OCI-LY1 (cell line): ENCODE measurements at regions not wholly inside any gene's neighbourhood (a gene's known extent, or its start where the extent isn't known, plus 50 kb on each side); places are given as distances from the start of the nearest gene placed in this dataset.

Source experiments
- EZH2 ChIP-seq: fragments of 200-600 bp; sonication (generic), shearing (Covaris generic); IDR thresholded peaks from 2 replicates; pipeline ENCODE4 v1.8.0; 2017; ENCODE audit warnings: borderline replicate concordance, mixed run types, mild to moderate bottlenecking, antibody characterized with exemption, low read length, moderate library complexity, mixed read lengths
- TF ChIP-seq, protein P1 (sequence below): fragments of 200-600 bp; sonication (generic), shearing (Covaris generic); IDR thresholded peaks from 2 replicates; pipeline ENCODE4 v1.5.1; 2017; ENCODE audit warnings: mild to moderate bottlenecking, antibody characterized with exemption, low read length, moderate library complexity, mixed read lengths

DNA sequence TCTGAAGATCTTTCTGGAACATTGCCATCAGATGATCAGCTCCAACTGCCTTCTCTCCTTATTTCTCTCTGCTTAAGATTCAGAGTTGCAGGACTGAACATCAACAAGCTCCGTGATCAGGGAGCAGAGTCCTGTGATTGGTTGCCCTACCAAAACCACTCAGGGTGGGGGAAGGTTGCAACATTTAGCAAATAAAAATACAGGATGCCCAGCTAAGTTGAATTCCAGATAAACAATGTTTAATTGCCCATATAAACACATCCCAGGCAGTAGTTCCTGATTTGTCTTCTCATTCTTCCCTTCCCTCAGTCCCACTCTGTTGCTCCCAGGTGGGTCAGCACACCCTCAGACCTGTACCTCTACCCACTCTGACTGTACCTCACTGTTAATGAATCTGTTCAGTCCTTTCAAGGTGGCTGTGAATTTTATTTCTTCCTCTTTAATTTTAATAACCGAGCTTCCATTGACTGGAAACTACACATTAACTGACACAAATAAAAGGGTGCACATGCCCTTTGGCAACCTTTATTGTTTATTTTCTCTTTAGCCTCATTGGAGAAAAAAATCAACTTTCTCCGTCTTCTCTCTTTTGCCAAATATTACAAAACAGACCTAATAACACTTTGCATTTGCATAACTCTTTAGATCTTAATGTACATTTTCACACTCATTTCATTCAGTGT, 167.1 kb upstream of the PKDCC start:
- TF ChIP-seq, protein P1, sequence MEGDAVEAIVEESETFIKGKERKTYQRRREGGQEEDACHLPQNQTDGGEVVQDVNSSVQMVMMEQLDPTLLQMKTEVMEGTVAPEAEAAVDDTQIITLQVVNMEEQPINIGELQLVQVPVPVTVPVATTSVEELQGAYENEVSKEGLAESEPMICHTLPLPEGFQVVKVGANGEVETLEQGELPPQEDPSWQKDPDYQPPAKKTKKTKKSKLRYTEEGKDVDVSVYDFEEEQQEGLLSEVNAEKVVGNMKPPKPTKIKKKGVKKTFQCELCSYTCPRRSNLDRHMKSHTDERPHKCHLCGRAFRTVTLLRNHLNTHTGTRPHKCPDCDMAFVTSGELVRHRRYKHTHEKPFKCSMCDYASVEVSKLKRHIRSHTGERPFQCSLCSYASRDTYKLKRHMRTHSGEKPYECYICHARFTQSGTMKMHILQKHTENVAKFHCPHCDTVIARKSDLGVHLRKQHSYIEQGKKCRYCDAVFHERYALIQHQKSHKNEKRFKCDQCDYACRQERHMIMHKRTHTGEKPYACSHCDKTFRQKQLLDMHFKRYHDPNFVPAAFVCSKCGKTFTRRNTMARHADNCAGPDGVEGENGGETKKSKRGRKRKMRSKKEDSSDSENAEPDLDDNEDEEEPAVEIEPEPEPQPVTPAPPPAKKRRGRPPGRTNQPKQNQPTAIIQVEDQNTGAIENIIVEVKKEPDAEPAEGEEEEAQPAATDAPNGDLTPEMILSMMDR, result no peak
- TF ChIP-seq EZH2, result no peak
